AG20443 (cell line): ENCODE measurements at regions not wholly inside any gene's neighbourhood (a gene's known extent, or its start where the extent isn't known, plus 50 kb on each side); places are given as distances from the start of the nearest gene placed in this dataset.
"Not testable (repeated sequence)": the region's sequence is repeated elsewhere in the genome, so short reads cannot be mapped to it uniquely, and the experiment has no call there.

Experiments used
- DNase-seq: peaks from one replicate; pipeline ENCODE4 v3.0.0; 2012; ENCODE audit warnings: low spot score, mixed read lengths

DNA sequence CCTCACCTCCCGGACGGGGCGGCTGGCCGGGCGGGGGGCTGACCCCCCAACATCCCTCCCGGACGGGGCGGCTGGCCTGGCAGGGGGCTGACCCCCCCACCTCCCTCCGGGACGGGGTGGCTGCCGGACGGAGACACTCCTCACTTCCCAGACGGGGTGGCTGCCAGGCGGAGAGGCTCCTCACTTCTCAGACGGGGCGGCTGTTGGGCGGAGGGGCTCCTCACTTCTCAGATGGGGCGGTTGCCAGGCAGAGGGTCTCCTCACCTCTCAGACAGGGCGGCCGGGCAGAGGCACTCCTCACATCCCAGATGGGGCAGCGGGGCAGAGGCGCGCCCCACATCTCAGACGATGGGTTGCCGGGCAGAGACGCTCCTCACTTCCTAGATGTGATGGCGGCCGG lies 1280.7 kb upstream of the SEL1L start:
- not testable (repeated sequence) for DNase-seq

DNA sequence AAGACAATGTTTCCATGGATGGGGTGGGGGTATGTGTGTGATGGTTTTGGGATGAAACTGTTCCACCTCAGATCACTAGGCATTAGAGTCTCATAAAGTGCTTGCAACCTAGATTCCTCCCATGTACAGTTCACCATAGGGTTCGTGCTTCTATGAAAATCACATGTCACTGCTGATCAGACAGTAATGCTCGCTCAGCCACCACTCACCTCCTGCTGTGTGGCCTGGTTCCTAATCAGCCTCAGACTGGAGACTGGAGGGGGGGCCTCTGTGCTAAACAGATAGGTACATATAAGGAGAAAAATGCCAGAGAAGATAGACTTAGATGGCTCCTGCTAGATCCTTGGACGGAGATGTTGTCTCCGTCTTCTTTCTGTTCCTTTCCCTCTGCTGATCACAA lies 1296.9 kb upstream of the SEL1L start:
- no peak for DNase-seq

GRCh38 chr14:82836256-82836950 lies 1302.8 kb upstream of the SEL1L start:
- DNase-seq, result no peak

DNA sequence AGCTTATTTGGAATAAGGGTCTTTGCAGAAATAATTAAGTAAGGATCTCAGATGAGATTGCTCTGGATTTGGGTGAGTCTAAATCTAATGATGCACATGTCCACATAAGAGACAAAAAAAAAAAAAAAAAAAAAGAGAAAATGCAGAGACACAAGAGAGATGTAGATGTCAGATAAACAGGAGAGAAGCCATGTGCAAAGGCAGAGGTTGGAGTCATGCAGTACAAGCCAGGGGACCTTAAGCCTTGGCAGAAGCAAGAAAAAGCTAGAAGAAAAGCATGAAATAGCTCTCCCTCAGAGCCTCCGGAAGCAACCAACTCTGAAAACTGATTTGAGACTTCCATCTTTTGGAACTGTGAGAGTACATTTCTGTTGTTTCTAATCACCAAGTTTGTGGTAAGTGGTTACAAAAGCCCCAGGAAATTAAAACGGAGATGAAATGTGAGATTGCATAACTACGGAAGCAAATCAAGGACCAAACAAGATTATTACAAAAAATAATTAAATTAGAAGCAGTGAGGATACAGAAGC lies 1304.0 kb upstream of the SEL1L start:
- no peak for DNase-seq

DNA sequence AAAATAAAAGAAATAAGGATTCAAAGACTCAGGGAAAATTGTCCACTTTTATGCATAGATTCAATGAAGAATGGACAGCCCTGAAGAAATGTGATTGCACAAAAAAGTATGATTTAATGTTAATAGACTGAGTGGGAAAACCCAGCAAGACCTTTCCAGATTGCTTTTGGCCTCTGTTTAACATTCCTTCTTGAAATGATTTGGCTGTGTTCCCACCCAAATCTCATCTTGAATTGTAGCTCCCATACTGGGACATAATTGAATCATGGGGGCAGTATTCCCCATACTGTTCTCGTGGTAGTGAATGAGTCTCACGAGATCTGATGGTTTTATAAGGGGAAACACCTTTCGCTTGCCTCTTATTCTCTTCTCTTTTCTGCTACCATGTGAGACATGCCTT lies 1316.9 kb upstream of the SEL1L start:
- DNase-seq, result no peak

GRCh38 chr14:82854131-82854530 lies 1320.5 kb upstream of the SEL1L start:
- DNase-seq, result no peak

GRCh38 chr14:82854901-82855300 lies 1321.2 kb upstream of the SEL1L start:
- no peak for DNase-seq

GRCh38 chr14:82855912-82856391 lies 1322.3 kb upstream of the SEL1L start:
- no peak for DNase-seq

GRCh38 chr14:82861313-82861712 lies 1327.7 kb upstream of the SEL1L start:
- DNase-seq, result no peak

- DNase-seq, result no peak
Measured at GRCh38 chr14:82872494-82872893, 1338.8 kb upstream of the SEL1L start.

DNA sequence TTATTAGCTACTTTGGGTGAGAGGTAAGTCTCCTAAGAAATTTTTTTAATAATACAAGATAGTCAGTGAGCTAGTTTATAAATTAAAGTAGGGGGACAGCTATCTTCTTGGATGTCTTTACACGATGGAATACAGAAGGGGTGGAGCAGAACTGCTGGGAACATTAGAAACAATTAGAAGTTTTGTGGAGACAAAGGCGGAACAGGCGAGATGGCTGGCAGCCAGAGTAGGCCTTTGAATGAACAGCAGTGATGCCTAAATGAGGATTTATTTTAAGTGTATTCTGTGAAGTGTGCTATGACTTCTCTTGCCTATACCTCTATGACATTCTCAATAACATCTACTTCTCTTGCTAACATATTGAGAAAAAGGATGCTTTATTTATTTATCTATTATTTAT lies 1345.3 kb upstream of the SEL1L start:
- DNase-seq, result no peak

GRCh38 chr14:82879949-82880535 lies 1346.4 kb upstream of the SEL1L start:
- DNase-seq, result no peak

GRCh38 chr14:82886670-82887069 lies 1353.0 kb upstream of the SEL1L start:
- no peak for DNase-seq

DNA sequence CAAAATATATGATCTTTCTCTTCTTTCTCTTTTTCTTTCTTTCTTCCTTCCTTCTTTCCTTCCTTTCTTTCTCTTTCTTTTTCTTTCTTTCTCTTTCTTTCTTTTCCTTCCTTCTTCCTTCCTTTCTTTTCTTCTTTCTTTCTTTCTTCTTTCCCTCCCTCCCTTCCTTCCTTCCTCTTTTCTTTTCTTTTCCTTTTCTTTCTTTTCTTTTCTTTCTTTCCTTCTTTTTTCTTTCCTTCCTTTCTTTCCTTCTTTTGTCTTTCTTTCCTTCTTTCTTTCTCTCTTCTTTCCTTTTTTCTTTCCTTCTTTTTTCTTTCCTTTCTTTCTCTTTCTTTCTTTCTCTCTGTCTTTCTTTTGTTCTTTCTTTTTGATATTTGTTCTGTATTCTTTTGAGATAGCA lies 1356.0 kb upstream of the SEL1L start:
- no peak for DNase-seq

DNA sequence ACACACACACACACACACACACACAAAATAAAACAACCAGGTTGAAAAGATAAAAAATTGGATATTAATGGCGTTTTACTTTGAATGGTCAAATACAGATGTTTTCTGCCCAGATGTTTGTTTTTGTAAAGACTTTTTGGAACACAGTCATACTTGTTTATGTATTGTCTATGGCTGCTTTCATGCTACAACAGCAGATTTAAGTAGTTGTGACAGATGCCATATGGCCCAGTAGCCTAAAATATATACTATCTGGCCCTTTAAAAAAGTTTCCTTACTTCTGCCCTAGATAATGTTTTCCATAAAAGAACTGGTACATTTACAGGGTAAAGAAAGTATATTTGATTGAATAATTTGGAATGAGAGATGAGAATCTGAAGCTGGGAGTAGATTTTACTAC lies 1362.8 kb upstream of the SEL1L start:
- DNase-seq, result no peak

GRCh38 chr14:82897469-82898308 lies 1364.0 kb upstream of the SEL1L start:
- DNase-seq, result no peak

- DNase-seq, result no peak
Measured at GRCh38 chr14:82905762-82906161, 1372.1 kb upstream of the SEL1L start.

DNA sequence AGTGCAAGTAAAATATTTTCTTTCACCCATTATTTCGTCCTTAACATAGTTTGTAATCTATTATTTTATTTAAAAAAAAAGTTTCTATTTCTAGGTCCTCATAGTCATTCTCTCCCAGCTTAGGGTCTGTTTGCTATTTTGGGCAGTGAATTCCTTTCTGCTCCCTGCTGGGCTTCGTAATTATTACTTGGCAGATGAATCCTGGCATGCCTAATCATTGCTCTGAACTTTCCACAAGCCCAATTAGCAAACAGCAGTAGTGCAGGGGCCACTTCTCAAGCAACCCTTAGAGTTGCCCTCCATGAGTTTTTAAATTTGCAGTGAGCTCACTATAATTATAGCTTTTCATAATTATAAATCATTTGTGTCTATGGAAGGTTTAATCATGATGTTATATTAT lies 1378.3 kb upstream of the SEL1L start:
- no peak for DNase-seq

DNA sequence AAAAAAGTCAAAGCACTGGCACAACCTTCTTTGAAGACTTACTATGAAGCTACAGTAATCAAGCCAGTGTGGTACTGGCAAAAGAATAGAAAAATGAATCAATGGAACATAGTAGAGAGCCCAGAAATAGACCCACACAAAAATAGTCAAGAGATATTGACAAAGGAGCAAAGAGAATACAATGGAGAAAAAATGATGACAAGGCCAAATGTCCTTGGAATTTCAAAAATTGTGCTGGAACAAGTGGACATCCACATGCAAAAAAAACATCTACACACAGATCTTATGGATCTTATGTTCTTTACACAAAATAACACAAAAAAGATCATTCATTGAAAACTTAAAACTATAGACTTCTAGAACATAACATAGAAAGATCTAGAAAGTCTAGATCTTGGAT lies 1379.7 kb upstream of the SEL1L start:
- no peak for DNase-seq

DNA sequence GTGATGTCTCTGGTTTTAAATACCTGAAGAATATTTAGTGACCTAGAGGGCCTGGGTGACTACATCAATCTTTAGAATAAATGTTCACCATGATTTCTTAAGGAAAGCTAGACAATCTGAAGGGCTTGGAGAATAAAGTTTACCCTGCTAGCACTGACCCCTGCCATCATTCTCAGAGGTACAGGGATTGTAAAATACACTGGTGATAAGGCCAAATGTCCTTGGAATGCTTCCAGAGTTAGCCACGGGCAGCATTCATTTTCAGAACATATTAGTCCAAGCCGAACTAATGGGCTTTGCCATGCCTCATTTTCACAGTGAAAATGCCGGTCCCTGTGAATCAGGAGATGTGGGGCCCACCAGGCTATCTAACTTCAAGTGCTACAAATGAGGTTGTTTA lies 1381.7 kb upstream of the SEL1L start:
- DNase-seq, result no peak

GRCh38 chr14:82935691-82936090 lies 1402.0 kb upstream of the SEL1L start:
- DNase-seq, result no peak

- no peak for DNase-seq
Measured at GRCh38 chr14:82951171-82951570, 1417.5 kb upstream of the SEL1L start.

DNA sequence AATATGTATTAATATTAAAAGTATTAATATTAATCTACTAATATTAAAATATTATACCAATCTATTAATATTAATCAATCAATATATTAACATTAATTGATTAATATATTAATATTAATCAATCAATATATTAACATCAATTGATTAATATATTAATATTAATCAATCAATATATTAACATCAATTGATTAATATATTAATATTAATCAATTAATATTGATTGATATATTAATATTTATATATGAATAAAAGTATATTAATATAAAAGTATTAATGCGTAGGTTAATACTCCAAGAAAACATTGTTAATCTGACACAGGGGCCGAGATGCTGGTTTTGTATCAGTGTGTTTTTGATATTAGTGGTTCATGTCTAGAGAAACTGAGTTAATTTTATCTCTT lies 1430.1 kb upstream of the SEL1L start:
- DNase-seq, result no peak
